ENCODE measurements at regions not wholly inside any gene's neighbourhood (a gene's known extent, or its start where the extent isn't known, plus 50 kb on each side); places are given as distances from the start of the nearest gene placed in this dataset.

DNA sequence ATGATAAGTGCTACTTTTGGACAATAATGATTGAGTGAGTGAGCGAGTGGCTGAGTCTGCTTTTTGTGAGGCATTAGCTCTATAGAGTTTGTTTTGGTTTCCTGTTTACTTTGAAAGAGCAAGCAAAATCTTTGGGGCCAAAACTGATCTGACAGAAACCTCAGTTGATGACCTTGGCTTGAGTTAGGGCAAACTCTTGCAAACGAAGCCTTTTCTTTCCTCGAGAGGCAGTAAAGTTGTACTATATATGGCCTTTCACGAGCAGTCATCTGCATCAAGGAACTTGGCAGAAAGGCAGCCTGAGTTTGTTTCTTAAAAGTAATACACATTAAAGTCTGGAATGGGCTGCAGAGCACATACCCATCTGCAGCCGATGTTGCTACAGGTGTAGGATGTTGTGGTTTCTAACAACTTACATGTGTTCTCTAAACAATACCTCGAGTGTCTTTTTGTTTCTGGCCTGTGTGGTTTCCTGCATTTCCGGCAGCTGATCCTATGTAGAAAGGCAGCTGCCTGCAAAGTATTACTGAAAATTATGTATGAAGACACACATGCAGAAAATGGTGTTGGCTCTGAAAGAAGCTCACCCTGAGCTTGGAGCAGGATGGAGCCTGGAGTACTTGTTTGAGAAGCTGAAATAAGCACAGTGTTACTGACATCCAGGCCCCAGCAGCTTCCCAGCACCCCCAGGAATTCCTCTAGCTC, 60.8 kb downstream of the FOXD1 start:
- TF ChIP-seq, protein P1, sequence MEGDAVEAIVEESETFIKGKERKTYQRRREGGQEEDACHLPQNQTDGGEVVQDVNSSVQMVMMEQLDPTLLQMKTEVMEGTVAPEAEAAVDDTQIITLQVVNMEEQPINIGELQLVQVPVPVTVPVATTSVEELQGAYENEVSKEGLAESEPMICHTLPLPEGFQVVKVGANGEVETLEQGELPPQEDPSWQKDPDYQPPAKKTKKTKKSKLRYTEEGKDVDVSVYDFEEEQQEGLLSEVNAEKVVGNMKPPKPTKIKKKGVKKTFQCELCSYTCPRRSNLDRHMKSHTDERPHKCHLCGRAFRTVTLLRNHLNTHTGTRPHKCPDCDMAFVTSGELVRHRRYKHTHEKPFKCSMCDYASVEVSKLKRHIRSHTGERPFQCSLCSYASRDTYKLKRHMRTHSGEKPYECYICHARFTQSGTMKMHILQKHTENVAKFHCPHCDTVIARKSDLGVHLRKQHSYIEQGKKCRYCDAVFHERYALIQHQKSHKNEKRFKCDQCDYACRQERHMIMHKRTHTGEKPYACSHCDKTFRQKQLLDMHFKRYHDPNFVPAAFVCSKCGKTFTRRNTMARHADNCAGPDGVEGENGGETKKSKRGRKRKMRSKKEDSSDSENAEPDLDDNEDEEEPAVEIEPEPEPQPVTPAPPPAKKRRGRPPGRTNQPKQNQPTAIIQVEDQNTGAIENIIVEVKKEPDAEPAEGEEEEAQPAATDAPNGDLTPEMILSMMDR (IDR thresholded peaks at IDR 0.05), result no peak
- no peak for TF ChIP-seq POLR2A (IDR thresholded peaks at IDR 0.05)
